ENCODE measurements at regions not wholly inside any gene's neighbourhood (a gene's known extent, or its start where the extent isn't known, plus 50 kb on each side); places are given as distances from the start of the nearest gene placed in this dataset.

DNA sequence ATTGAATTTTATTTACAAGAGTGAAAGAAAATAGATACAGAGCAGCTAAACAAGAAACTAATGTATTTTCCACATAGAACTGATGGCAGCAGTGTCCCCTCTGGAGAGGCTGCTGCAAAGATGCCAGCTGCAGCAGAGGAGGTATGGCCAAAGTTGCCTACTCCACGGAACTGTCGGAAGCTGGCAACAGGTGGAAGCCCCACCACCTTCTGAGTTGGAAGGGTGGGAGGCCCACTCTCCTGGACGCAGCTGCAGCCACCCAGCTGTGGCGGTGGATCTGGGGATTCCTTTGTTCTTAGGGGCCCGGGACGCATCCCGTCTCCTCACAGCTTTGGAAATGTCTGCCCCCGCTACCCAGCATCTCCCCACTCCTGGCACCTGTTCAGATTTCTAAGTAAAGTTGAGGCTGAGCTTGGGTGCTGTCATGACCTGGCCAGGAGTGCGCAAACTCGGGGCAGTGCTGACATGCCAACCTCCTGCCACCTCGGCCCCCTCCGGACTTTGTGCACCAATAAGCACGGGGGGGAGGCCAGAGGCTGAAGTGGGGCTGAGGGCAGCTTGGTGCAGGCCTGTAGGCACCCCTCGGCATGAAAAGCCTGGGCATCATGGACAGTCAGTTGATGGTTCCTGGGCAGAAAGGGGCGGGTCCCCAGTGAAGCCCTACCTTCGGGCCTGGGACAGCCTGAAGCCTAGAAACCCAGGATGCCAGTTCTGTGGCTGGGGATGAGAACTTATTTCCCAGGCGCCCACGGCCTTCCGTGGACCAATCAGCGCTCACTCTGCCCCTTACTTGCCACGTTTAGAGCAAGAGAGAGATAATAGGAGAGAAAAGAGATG, 1071.4 kb downstream of the JRKL start:
- TF ChIP-seq, protein P1, sequence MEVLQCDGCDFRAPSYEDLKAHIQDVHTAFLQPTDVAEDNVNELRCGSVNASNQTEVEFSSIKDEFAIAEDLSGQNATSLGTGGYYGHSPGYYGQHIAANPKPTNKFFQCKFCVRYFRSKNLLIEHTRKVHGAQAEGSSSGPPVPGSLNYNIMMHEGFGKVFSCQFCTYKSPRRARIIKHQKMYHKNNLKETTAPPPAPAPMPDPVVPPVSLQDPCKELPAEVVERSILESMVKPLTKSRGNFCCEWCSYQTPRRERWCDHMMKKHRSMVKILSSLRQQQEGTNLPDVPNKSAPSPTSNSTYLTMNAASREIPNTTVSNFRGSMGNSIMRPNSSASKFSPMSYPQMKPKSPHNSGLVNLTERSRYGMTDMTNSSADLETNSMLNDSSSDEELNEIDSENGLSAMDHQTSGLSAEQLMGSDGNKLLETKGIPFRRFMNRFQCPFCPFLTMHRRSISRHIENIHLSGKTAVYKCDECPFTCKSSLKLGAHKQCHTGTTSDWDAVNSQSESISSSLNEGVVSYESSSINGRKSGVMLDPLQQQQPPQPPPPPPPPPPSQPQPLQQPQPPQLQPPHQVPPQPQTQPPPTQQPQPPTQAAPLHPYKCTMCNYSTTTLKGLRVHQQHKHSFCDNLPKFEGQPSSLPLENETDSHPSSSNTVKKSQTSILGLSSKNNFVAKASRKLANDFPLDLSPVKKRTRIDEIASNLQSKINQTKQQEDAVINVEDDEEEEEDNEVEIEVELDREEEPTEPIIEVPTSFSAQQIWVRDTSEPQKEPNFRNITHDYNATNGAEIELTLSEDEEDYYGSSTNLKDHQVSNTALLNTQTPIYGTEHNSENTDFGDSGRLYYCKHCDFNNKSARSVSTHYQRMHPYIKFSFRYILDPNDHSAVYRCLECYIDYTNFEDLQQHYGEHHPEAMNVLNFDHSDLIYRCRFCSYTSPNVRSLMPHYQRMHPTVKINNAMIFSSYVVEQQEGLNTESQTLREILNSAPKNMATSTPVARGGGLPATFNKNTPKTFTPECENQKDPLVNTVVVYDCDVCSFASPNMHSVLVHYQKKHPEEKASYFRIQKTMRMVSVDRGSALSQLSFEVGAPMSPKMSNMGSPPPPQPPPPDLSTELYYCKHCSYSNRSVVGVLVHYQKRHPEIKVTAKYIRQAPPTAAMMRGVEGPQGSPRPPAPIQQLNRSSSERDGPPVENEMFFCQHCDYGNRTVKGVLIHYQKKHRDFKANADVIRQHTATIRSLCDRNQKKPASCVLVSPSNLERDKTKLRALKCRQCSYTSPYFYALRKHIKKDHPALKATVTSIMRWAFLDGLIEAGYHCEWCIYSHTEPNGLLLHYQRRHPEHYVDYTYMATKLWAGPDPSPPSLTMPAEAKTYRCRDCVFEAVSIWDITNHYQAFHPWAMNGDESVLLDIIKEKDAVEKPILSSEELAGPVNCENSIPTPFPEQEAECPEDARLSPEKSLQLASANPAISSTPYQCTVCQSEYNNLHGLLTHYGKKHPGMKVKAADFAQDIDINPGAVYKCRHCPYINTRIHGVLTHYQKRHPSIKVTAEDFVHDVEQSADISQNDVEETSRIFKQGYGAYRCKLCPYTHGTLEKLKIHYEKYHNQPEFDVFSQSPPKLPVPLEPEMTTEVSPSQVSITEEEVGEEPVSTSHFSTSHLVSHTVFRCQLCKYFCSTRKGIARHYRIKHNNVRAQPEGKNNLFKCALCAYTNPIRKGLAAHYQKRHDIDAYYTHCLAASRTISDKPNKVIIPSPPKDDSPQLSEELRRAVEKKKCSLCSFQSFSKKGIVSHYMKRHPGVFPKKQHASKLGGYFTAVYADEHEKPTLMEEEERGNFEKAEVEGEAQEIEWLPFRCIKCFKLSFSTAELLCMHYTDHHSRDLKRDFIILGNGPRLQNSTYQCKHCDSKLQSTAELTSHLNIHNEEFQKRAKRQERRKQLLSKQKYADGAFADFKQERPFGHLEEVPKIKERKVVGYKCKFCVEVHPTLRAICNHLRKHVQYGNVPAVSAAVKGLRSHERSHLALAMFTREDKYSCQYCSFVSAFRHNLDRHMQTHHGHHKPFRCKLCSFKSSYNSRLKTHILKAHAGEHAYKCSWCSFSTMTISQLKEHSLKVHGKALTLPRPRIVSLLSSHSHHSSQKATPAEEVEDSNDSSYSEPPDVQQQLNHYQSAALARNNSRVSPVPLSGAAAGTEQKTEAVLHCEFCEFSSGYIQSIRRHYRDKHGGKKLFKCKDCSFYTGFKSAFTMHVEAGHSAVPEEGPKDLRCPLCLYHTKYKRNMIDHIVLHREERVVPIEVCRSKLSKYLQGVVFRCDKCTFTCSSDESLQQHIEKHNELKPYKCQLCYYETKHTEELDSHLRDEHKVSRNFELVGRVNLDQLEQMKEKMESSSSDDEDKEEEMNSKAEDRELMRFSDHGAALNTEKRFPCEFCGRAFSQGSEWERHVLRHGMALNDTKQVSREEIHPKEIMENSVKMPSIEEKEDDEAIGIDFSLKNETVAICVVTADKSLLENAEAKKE (CRISPR knock-in tag; IDR thresholded peaks at IDR 0.05) = no peak
- no peak for TF ChIP-seq EZH2 (IDR thresholded peaks at IDR 0.05; ENCODE audit: low read depth, unreplicated experiment)
- TF ChIP-seq ZNF114 (CRISPR knock-in tag; IDR thresholded peaks at IDR 0.05) = no peak
- TF ChIP-seq, protein P2, sequence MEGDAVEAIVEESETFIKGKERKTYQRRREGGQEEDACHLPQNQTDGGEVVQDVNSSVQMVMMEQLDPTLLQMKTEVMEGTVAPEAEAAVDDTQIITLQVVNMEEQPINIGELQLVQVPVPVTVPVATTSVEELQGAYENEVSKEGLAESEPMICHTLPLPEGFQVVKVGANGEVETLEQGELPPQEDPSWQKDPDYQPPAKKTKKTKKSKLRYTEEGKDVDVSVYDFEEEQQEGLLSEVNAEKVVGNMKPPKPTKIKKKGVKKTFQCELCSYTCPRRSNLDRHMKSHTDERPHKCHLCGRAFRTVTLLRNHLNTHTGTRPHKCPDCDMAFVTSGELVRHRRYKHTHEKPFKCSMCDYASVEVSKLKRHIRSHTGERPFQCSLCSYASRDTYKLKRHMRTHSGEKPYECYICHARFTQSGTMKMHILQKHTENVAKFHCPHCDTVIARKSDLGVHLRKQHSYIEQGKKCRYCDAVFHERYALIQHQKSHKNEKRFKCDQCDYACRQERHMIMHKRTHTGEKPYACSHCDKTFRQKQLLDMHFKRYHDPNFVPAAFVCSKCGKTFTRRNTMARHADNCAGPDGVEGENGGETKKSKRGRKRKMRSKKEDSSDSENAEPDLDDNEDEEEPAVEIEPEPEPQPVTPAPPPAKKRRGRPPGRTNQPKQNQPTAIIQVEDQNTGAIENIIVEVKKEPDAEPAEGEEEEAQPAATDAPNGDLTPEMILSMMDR (conservative IDR thresholded peaks at IDR 0.05; ENCODE audit: low read depth in 2 of 2) = no peak
- no peaks in the 10 kb centered on the region for H4K20me1 ChIP-seq (replicated peaks; ENCODE audit: insufficient read depth)
- H2AFZ ChIP-seq = no peak overlapping the region
- no peaks in the 10 kb centered on the region for H3K27me3 ChIP-seq (ENCODE audit: insufficient read depth)
- H3K4me3 ChIP-seq = no peak overlapping the region
- no peak overlapping the region for H3K27ac Mint-ChIP-seq
- no peak for DNase-seq (ENCODE audit: low spot score)
- H3K79me2 ChIP-seq (replicated peaks; ENCODE audit: insufficient read depth) = no peaks in the 10 kb centered on the region
- ATAC-seq = no peak
- peaks cover 2% of the 10 kb centered on the region for H3K27me3 Mint-ChIP-seq (ENCODE audit: insufficient read depth, low read depth, poor library complexity)
- H3K9me3 Mint-ChIP-seq = peaks cover 33% of the 10 kb centered on the region
- H3K4me1 ChIP-seq (ENCODE audit: insufficient read depth) = no peaks in the 10 kb centered on the region
- peaks cover 24% of the 10 kb centered on the region for H3K36me3 Mint-ChIP-seq (ENCODE audit: low read depth)
- no peaks in the 10 kb centered on the region for H3K9me2 ChIP-seq (ENCODE audit: insufficient read depth)
- H3K4me2 ChIP-seq = no peak overlapping the region
- H3K36me3 ChIP-seq (ENCODE audit: insufficient read depth) = no peaks in the 10 kb centered on the region; the same call in 1 of the 2 replicates
- H3K4me1 Mint-ChIP-seq = no peaks in the 10 kb centered on the region
- H3K27ac ChIP-seq (ENCODE audit: low read depth) = no peak overlapping the region
- no peak overlapping the region for H3K4me3 Mint-ChIP-seq
- no peaks in the 10 kb centered on the region for H3F3A ChIP-seq (replicated peaks; ENCODE audit: low read depth)

All from GM23338 (cell line).